WTC11 (cell line): ENCODE measurements at regions not wholly inside any gene's neighbourhood (a gene's known extent, or its start where the extent isn't known, plus 50 kb on each side); places are given as distances from the start of the nearest gene placed in this dataset.

Experiments used
- CTCF ChIP-seq: fragments of 200-600 bp; IDR thresholded peaks from 2 replicates; pipeline ENCODE4 v1.8.0; 2022; ENCODE audit warnings: antibody characterized with exemption
- JUN ChIP-seq: sonication (generic); formaldehyde crosslinking; IDR thresholded peaks from 2 replicates; pipeline ENCODE4 v1.8.0; 2023; ENCODE audit warnings: mild to moderate bottlenecking, missing genetic modification reagents
- ZNF317 ChIP-seq: sonication (generic); formaldehyde crosslinking; IDR thresholded peaks from 2 replicates; pipeline ENCODE4 v1.8.1; 2023; ENCODE audit warnings: low read depth, mild to moderate bottlenecking, moderate library complexity, missing genetic modification reagents, borderline replicate concordance

GRCh38 chr17:52828621-52829020, 670.1 kb upstream of the CA10 start:
- TF ChIP-seq ZNF317 (CRISPR knock-in tag) (no peak), CTCF (no peak), JUN (CRISPR knock-in tag) (no peak)
